HG02763 (cell line): ENCODE measurements at regions not wholly inside any gene's neighbourhood (a gene's known extent, or its start where the extent isn't known, plus 50 kb on each side); places are given as distances from the start of the nearest gene placed in this dataset.

ENCODE experiments used
- ATAC-seq: cut with Tn5 transposase; IDR thresholded peaks from one replicate; pipeline ENCODE4 v1.9.1; 2021; ENCODE audit warnings: mild to moderate bottlenecking, moderate library complexity; ENCODE audit not compliant: unreplicated experiment

DNA sequence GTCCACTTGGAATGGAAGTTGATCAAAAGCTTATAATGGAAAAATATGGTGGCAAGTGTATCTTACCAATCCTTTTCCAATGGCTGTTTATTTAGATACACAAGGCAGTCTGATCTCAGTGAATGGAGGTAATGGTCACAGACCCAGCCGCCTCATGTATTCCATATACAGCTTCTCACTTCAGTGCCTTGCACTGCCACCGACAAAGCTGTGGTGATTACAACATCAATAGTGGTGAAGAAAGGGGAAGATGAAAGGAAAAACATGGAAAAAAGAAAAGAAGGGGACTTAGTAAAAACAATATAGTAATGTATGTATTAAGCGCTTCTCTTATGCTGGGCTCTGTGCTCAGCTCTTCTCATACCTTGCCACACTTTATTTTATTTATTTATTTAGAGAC lies 297.3 kb upstream of the RASA1 start:
- no peak for ATAC-seq

DNA sequence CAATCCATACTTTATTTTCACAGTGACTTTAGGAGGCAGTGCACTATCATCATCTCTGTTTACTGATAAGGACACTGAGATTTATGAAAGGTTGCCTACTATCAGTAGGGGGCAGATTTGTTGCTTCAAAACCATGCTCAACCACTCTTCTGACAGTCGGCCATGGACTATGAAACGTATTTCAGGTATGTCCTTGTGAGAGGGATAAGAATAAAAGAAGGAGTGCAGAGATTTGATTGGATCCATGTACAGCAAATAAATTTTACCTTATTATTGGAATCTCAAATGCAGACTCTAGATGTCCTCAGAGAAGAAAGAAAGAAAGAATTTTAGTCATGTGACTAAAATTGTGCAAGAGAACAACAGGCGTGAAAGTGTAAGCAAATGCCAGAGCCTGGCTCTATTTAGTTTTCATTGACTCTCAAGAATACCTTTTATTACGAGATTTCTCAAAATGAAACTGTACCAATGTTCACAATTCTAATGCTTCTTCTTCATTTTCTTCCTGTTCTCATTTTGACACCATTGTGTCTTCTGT lies 296.6 kb upstream of the RASA1 start:
- ATAC-seq, result no peak

DNA sequence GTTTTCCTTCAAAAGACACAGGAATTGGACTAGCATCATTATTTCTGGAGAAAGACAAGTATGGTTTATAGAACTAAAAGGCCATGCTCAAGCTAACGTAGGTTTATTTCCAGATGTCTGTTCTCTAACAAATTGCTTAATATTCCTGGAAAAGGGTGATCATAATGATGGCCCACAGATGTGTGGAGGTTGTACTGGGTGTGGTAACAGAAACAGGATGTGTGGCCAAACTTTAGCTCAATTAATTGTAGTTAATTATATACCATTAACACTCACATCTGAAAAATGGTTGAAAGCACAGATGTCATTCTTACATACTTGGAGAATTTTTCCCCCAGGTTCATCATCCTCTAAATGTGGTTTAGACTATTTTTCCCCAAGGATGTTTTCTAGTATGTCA lies 292.7 kb upstream of the RASA1 start:
- no peak for ATAC-seq

DNA sequence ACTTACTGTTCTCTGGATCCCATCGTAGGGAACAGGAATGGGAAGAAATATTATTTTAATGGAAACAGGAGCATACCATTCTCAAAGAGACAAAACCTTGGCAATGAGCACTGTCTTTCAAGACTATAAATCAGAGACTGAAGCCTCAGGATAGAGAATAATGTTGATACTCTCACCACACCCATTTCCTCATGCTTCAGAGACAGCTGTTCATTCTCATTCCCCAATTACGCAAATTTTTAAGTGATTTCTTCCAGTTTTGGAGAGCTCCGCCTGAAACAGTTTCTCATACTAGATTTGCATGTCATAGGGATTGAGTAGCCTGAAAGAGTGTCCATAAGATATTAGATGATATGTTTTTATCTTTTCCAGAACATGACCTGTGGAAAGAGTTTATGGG lies 290.5 kb upstream of the RASA1 start:
- ATAC-seq, result no peak

DNA sequence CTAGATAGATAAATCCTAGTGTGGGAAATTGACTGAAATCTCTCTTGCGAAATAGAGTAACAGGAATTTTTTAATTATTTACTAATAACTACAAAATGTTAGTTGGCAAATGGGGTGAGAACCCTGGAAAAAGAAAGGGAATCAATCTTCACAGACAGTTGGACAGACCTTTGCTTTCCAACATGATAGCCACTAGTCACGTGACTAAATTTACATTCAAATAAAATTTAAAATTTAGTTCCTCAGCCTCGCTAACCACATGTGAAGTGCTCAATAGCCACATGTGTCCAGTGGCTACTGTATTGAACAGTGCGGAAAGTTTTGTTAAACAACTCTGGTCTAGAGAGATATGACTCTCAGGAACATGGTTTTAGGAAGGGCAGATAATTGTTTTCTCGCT lies 289.9 kb upstream of the RASA1 start:
- ATAC-seq, result no peak

DNA sequence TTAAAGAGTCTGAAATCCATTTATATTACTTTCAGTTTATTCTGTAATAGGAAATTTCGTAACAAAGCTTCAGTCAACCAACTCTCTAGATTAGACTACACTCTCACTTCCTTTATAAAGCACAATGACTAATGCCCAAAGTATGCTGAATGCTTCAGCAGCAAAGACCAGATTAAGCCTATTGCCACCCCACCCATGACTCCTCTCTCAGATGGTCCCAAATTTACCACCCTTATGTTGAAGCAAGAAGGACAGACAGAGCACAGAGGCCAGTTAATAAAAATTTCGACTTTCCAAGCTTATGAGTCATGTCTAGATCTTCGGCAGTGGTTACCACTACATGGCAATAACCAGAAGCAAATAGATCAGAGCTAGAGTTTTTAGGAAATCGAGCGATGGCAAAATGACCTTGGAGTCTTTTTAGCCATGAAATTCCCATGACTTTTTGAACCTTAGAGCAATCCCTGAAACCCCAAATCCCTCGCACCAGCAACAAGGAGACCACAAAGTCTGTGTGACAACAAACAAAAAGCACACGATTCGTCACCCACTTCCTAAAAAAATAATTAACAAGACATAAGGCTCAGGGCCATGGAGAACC lies 287.8 kb upstream of the RASA1 start:
- ATAC-seq, result no peak

DNA sequence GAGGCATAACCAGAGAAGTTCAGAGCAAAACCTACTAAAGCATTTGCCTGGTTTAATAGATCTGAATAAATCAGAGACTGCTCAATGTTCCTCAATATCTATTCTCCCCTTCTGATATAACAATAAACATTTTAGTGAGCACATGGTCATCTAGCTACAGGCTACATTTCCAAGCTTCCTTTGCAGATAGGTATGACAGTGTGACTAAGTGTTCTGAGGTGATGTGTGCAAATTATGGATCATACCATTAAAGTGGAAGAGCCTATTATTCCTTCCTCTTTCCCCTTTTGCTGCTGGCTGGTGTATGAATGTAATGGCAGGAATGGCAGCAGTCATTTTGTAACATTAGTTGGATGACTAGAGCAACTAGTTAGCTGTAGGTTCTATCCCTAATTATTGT lies 285.8 kb upstream of the RASA1 start:
- ATAC-seq, result no peak

DNA sequence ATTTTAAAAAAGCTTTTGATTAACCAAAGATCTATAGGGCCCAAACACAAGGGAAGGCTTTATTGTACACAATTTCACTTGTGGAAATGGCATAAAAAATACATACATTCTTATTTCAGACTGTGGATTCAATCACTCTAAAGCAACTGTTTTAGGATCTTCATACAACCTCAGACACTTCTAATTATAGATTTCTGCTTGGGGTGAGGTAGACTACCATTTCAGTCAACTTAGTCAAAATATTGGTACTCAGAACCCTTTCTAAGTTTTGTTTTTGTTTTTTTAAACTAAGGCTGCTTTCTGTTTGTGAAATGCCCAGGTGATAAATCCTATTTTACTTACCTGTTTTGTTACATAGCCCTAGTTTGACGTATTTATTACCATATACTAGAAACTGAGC lies 284.5 kb upstream of the RASA1 start:
- ATAC-seq, result no peak

DNA sequence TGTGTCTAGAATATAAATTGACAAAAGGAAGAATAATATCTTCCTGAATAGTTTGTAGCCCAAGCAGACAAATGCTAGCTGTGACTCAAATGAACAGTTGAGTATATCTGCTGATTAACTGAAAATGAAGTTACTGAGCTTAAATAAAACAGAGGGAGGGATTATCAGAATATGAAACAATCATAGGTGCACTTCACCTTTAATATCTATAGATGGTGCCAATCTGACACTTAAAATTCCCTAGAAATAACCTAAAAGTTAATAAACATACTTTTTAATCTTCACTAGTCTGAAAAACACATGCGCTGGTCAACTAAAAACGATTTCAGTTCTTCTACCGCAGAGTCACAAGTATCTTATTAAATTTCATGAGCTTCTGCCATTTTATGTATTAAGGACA lies 280.8 kb upstream of the RASA1 start:
- ATAC-seq, result no peak

DNA sequence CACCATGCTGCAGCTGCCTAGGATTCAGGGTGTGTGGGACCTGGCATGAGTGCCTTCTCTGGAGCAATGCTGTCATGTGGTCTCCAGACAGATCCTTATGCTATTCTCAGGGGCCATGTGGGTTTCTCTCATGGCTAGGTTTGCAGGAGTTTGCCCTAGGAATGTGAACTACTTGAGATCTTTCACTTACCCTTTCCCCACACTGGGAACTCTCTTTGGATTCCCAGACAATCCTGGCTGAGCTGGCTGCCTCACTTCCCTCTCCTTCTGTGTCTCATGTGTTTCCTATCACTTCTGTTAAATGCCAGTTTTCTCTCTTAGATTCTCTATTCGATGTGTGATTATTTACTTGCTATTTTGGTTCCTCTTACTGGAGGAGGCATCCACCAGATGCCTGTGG lies 270.2 kb upstream of the RASA1 start:
- ATAC-seq, result no peak

DNA sequence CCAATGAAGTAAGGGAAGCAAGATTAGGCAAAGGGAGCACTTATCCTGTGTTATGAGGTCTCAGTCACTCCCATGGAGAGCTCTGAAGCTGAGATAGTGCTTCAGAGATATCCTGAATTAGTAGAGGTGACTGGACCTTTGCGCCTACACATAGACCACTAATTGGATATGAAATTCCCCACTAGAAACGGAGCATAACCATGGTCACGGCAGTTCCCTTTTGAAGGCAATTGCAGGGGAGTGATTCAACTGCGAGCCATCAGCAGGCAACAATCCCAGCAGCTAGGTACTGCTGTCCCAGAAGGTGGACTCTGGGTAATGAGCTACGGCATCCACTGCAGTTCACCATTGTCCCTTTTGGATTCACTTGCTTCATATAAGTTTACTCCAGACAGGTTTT lies 267.7 kb upstream of the RASA1 start:
- ATAC-seq, result no peak

DNA sequence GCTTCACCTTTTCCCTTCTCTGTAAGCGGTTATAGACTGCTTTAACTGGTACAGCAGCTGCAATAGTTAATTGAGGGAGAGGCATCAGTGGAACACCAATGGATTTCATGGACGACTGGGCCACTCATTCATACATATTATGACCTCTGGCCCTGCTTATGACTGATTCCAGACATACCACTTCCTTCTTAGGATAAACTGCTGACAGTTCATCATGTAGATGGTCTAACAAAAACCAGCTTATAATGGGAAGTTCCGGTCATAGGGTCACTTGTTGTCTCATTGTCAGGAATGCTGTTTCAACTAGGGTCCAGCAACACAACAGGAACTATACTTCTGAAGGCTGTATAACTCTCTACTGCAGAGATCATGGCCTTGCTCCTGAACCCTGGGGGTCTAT lies 265.2 kb upstream of the RASA1 start:
- no peak for ATAC-seq

DNA sequence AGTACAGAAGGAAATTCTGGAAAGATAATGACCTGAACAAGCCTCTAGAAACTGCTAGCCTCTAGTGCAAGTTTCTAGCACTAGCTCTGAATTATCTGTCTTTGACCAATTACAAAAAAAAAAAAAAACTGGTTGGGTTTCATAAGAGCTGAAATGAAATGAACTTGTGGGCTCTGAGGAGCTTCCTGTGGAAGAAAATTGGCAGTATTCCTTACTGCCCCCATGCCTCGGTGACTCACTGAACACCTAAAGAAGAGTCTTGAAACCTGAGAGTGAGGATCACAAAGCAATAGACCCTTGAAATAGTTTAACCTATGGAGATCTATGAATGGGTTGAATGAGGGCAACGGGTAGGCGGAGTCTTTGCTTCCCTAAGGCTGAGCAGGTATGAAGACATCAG lies 263.6 kb upstream of the RASA1 start:
- no peak for ATAC-seq

DNA sequence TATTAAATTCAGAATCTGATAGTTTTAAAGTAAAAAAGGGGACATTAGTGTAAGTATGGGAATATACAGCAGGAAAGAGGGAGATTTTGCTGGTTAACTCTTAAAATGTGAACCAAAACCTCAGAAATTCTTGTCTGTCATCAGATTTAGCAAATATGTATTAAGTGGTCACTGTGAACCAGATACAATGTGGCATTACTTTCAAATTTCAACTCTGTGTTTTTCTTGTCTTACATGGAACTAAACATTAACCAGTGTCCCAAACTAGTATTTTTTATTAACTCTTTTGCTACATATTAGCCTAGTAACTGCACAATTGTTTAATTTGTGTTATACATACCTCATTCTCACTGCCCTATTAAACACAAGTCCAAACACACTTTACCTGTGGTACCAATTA lies 259.9 kb upstream of the RASA1 start:
- ATAC-seq, result no peak

DNA sequence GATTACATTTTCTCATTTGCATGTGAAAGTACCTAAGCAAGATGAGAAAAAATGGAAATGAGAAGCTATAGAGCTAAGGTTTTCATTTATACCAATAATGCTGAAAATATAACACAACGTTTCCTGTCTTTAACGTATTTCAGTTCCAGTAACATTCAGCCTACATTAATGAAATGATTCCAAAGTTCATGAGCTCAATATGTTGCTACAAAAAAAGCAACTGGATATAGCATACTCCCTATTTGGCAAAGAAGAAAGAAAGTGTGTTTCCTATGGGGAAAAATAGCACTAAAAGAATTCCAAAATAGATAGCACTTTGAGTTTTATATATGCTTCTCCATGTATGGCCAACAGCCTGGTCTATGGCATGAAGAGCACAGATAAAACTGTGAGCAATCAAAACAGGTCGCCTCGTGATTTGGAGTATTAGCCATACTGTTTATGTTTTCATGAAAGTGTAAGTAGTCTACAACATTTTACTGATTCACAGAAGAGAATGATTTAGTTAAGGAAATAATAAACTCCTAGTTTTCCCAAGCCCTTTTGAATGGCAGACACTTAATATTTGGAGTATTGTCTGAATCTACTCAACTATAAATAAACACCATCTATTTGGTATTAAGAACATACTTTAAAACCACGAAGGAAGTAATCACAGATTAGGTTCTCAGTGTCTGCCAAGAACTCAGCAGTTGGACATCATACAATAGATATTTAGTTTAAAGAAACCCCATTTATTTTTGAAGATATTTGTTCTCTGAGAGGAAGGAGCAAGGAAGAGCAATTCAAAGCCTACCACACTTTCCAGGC lies 258.7 kb upstream of the RASA1 start:
- no peak for ATAC-seq

DNA sequence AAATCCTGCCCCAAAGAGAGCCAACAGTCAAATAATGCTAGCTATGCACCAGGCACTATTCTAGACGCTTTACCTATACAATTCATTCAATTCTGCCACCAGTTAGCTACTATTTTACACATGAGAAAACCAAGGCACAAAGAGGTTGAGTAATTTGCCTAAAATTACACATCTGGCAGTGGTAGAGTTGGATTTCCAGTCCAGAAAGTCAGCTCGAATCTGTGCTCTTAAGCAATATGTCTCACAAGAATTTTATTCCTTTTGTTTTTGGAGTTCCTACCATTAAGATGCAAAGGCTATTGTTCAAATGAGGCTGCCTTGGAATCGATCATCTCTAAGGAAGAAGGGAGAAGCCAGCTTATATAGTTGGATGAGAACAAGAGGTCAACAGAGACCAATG lies 256.9 kb upstream of the RASA1 start:
- no peak for ATAC-seq

DNA sequence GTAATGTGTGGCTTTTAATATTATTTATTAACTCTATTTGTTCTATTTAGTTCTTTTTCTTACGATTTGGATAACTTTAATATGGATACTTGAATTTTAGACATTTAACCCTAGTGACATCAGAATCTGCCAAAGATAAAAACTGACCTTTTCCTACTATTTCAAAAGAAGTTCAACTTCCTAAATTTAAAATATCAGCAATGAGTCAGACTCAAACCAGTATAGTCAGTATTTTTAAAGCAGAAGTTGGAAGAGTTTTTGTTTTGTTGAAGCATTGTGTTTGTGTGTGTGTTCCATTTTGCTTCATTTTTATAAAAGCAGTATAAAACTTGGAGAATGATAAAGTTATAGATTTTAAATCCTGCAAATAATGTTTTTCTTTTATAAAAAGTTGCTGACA lies 251.8 kb upstream of the RASA1 start:
- no peak for ATAC-seq

DNA sequence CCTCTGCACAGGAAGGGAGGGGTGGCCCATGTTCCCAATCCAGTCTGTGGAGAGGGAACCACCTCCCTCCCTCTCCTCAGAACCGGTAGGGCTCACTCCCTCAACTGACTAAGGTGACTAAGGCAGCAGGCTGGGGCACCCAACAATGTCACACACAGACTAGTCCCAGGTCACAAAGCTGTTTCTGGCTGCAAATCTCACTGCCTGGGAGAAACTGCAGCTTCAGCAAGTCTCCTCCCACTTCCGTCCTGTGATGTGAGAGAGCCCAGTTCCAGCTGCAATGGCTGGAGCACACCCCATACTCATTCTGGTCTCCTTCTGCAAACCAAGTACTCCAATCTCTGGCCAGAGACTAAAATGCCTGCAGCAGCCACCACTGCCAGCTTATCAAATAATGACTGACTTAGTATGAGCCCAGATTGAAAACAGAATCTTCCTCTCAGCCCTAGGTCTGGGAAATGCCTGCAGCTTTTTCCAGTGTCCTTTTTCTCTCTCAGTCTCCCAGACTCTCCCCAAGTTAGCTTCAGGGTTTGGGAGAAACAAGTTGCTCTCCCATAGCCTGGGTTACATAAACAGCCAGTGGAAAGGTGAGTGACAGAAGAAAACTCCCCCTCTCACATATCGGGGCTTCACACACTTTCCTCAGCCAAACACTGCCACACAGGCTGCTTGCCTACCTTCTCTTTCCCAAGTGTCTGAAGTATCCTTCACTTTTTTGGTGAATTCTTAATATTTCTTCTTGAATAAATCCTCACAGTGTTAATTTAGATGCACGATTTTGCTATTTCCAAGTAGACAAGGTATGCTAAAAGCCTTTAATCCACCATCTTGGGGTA lies 247.4 kb upstream of the RASA1 start:
- ATAC-seq, result peak; percentile 88

DNA sequence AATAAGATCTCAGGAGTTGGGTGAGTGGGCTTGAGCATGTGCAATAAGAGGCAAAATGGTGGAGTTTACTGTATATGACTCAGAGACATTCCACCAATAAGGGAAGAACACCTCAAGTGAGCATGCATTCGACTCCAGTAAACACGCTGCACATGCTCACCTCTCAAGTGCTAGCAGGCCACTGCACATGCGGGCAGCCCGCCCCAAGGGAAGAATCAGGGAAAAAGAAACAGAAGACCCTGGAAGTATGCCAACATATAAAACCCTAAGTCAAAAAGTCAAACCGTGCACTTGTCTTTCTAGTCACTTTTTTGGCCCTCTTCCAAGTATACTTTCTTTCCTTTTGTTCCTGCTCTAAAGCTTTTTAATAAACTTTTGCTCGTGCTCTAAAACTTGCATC lies 245.3 kb upstream of the RASA1 start:
- no peak for ATAC-seq

DNA sequence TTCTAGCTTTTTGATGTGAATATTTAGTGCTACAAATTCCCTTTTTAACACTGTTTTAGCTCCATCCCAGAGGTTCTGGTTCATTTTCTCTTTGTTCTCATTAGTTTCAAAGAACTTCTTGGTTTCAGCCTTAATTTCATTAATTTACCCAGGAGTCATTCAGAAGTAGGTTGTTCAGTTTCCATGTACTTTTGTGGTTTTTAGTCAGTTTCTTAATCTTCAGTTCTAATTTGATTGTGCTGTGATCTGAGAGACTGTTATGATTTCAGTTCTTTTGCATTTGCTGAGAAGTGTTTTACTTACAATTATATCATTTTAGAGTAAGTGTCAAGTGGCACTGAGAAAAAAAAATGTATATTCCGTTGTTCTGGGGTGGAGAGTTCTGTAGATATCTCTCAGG lies 240.1 kb upstream of the RASA1 start:
- ATAC-seq, result no peak

DNA sequence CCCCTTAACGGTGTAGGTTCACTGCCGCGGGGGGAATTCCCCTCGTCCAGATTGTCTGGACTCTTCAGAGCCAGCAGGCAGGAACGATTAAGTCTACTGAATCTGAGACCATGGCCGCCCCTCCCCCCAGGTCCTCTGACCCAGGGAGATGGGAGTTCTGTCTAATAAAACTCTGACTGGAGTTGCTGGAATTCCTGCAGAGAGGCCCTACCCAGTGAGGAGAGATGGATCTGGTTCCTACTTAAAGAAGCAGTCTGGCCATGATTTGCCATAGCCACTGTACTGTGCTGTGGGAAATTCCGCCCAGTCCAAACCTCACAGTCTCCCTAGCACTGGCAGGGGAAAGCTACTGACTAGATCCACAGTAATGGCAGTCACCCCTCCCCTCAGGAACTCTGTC lies 237.7 kb upstream of the RASA1 start:
- no peak for ATAC-seq

DNA sequence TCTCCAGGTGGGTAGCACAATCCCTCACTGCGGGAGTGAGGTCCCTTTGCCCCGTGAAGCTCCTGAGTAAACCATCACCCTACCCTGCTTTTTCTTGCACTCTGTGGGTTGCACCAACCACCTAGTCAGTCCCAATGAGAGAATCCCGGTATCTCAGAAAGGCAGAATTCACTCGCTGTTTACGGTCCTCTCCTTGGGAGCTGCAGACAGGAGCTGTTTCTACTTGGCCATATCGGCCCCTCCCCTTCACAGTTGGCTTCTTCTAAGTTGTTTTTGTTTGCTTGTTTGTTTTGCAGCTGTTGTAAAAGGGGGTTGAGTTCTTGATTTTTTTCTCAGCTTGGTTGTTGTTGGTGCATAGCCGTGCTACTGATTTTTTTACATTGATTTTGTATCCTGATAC lies 237.0 kb upstream of the RASA1 start:
- no peak for ATAC-seq
